SW480 (cell line): ENCODE measurements at regions not wholly inside any gene's neighbourhood (a gene's known extent, or its start where the extent isn't known, plus 50 kb on each side); places are given as distances from the start of the nearest gene placed in this dataset.

Experiments
- DNase-seq: peaks from one replicate; pipeline ENCODE4 v3.0.0-alpha.2; 2016; ENCODE audit warnings: low spot score

DNA sequence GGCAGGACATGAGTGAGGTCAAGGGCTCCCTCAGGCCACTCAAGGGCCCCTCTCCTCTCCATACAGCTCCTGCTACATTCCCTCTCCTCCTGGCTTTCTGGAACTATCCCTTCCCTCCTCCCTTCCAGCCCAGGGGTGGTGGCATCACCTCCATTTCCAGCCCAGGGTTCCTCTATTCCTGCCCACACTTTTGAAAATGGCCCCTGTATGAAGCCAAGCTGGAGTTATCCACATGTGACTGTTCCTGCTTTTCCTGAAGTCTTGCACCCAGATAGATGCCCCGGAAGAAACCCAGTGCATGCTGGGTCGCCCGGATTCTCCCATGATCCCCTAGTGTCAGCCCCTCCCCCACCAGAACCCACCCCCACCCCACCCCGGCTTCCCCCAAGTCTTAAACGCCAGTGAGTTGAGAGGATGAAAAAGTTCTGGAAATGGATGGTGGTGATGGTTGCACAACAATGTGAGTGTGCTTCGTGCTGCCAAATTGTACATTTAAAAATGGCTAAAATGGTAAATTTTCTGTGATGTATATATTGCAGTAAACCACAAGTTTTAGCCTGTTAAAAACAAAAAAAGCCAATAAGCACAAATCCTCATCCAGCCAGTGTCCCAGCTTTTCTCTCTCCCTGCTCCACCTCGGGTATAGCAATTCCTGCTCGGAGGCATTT lies 136.9 kb downstream of the SCARB1 start:
- DNase-seq, result no peak

DNA sequence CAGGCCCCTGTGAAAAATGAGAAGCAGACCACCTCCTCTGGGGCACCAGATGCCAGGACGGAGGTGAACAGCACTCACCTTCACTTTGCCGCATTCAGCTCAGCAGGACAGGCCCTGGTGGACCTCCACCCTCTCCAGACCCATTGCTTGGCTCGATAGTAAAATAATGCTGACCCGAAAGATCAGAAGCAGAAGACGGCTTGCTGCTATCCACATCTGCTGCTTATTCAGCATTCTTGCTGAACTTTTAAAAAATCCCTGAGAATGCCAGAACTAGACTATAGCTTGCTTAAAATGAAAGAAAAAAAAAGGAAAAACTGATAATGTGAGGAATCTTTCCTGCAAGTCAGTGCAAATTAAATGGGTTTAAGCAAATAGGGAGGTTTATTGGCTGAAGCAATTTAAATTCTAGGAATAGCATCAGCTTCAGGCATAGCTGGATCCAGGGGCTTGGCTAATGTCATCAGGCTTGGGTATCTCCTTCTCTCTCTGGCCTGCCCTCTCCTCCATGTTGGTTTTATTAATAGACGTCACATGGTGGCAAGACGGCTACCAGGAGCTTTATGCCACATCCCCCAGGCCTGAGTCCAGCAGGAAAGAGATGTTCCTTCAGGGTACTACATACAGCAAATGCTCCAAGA lies 137.9 kb downstream of the SCARB1 start:
- no peak for DNase-seq

DNA sequence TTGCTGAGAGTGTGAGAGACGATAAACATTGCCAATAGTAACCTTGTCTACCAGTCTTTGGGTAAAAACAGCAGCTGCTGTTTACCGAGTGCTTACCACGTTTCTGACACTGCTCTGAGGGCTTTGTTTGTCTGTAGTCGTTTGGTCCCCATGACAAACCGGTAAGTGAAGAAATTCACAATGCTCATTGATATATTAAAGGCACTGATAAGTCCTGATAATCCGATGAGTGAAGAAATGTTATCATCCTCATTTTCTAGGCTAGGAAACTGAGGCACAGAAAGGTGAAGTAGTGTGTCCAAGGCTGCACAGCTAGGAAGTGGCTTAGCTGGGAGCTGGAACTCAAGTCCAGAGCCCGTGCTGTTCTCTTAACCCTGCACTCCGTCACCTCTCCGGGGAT lies 138.6 kb downstream of the SCARB1 start:
- no peak for DNase-seq

GRCh38 chr12:124722878-124723277 lies 140.8 kb downstream of the SCARB1 start:
- no peak for DNase-seq

DNA sequence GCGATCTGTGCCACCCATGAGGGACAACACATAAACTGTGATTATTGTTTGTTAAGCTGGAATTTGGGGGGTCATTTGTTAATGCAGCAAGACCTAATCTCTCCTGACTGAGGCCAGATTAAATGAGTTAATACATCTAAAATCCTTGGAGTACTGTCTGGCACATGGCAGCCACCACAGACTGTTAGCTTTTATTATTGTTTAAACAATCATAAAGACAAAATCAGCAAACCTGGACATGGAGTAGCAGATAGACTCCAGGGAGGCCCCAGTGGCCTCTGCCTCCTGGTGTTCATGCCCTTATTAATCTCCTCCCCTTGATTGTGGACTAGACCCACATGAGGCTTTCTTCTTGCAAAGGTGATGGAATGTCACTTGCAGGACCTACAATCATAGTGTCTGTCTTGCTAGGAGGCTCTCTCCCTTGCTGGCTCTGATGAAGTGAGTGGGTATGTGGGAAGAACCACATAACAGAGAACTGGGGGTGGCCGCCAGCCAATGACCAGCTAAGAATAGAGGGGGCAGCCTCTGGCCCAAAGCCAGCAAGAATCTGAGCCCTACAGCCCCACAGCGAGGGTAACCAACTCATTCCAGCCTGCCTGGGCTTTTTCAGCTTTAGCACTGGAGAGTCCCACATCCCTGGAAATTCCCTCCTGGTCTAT lies 142.0 kb downstream of the SCARB1 start:
- DNase-seq, result no peak

DNA sequence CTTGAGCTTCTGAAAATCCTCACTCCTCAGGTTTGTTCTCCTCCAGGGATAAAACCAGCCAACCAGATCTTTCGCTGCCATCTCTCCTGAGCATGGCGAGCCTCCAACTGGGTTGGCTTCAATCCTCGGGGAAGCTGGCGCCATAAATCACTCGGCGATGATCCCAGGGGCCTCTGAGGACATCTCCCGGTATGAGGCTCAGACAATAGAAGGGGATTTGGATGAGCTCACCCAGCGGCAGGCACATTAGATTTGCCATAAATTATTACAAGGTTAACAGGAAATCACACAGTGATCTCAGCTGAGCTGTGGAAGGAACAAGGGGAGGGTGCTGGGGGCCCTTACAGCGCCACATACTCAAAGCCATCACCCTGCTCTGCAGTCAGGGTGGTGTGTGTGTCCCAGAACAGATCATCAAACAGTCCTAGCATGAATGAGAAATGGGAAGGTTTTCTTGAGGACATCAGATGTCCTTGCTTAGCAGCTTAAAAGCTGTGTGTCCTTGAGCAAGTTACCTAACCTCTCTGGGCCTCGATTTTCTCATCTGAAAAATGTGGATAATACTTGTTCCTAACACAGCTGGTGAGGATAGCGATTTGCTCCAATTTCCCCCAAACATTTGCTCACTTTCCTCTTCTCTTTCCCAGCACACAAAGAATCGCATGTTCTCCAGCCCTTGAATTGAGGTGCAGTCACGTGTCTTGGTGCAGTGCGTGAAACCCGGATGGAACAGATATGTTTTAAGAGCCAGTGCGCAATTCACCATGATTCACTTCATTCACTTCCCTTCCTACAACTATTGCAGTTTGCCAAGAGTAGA lies 142.8 kb downstream of the SCARB1 start:
- DNase-seq, result no peak

GRCh38 chr12:124720004-124720680 lies 143.5 kb downstream of the SCARB1 start:
- peak; percentile 44 for DNase-seq

GRCh38 chr12:124719231-124719630 lies 144.4 kb downstream of the SCARB1 start:
- no peak for DNase-seq

- DNase-seq, result no peak
These were observed 145.2 kb downstream of the SCARB1 start for GRCh38 chr12:124718458-124718857.

GRCh38 chr12:124718036-124718435 lies 145.6 kb downstream of the SCARB1 start:
- no peak for DNase-seq

- no peak for DNase-seq
These were observed 146.3 kb downstream of the SCARB1 start for GRCh38 chr12:124717318-124717717.

- DNase-seq, result peak; percentile 84
These were observed 147.2 kb downstream of the SCARB1 start for GRCh38 chr12:124716208-124717130.

DNA sequence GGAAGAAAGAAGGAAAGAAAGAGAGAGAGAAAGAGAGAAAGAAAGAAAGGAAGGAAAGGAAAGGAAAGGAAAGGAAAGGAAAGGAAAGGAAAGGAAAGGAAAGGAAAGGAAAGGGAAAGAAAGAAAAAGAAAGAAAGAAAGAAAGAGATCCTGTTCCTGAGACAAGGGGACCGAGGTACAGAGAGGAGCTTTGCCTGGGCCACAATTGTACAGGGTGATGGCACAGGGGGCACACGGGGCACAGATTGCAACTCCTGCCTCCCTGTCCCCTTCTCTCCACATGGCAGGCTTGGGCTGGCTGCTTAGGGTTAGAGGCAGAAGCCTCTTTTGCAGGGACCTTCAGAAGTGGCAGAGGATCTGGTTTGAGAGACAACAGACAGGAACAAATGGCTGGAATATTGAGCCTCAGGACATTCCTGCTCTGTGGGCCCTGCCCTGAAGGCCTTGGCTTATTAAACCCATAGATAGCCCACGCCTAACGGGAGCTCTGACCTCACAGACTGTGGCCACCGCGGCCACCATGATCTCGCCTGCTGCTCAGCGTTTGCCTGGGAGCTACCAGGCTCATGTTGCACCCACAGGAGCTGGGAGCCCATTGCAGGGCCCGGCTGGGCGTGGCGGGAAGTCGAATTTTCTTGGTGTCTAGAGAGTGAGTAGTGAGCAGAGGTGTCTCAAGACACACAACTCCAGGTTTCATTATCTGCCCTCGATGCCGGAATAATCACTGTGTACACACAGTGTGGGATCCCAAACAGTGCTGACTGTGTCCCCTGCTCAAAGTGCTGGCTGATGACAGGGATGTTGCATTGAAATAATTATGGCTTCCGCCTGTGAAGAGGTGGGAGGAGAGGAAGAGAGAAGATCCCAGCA lies 147.9 kb upstream of the NCOR2 start:
- DNase-seq, result peak; percentile 62

DNA sequence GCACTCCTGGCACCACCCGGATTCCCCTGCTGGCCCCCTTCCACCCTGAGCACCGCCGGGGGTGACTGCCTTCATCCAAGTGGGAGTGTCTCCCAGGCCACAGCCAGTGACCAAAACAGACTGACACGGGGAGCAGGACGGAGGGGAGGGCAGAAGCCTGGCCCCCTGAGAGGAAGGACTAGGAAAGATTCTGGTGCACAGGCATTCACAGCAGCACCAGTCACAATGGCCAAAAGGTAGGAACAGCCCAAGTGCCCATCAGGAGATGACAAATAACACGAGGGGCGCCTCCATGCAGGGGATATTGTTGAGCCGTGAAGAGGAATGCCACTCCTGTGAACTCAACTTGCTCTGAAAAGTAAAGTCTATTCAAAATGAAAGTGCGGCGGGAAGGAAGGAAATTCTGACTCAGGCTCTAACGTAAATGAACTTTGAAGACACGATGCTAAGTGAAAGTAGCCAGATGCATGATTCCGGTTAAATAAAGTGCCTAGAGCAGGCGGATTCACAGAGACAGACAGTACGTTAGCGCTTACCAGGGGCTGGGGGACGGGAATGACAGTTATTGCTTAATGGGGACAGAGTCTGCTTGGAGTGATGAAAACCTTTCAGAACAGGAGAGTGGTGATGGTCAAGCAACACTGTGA lies 146.1 kb upstream of the NCOR2 start:
- no peak for DNase-seq

DNA sequence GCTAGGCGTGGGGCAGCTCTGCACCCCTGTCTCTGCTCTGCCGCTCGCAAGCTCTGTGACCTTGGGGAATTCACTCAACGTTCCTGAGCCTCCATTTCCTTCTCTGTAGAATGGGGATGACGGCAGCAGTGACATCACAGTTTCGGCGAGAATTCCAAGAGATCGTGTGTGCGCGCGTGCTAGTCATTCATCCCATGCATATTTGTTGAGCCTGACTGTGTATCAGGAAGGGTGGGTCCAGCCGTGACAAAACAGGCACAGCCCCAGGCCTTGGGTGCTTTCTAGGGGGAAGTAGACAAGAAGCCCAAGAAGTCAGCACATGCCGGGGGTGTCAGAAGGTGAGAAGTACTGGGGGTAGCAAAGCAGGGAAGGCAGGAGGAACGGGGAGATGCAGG lies 145.6 kb upstream of the NCOR2 start:
- no peak for DNase-seq

DNA sequence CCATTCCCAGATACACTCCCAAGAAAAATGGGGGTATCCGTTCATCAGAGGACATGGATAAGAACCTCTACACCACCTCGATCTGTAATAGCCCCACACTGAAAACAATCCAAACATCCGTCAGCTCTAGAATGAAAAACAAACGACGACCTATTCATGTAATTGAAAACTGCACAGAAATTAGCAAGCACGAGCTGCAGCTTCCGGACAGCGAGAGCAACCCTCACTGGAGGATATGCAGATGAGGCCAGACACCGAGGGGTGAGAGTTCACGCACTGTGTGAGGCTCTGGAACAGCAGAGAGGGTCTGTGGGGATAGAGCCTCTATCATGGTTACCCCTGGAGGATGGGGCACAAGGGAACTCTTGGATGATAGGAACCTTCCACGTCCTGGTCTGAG lies 143.9 kb upstream of the NCOR2 start:
- no peak for DNase-seq

DNA sequence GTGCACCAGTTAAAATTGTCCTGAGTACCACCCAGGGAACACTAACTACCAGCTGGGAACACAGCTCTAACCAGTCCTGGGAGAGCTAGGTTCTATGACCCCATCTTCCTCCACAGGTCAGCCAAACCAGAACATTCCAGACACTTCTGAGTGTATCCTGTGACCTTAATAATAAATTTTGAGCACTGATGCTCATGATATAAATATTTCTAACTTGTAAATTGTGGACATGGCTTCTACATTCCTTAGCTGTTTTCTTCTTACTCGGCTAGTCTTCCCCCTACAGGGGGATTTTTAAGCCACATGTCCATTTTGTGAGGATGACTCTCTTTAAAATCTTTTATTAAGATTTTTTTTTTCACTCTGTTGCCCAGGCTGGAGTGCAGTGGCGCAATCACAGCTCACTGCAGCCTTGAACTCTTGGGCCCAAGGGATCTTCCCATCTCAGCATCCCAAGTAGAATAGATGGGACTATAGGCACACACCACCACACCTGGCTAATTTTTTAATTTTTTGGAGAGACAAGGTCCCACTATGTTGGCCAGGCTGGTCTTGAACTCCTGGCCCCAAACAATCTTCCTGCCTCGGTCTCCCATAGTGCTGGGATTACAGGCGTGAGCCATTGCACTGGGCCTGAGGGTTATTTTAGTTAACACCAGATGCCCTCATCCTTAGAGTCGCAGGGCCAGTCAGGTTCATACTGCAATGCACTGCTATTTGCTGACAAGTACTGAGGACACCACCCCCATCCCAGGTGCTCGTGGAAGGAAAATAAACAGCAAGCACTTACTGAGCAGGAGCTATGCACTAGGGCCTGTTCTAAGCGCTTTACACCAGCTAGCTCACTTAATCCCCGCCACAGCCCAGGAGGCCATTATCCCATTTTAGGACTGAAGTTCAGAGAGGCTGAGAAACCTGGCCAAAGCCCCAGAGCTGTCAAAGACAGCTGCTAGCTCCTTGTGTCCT lies 142.6 kb upstream of the NCOR2 start:
- no peak for DNase-seq

DNA sequence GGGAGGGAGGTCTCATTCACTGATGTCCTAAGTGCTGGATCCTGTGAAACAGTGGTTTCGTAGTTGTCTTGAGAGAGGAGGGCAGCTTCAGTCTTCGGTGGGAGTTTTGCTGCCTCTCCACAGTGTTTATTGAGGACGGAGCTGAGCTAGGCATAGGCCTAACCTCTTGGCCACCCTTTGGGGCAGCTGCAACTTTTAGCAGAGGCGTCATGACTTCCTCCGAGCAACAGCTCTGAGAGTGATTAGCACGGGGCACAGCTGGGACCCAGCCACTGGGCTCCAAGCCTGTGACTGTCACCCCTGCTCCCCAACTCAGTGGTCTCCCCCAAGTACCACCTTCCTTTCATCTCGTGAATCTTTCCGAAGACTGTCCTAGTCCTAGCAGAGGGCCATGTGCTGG lies 139.9 kb upstream of the NCOR2 start:
- DNase-seq, result no peak
